ENCODE measurements at regions not wholly inside any gene's neighbourhood (a gene's known extent, or its start where the extent isn't known, plus 50 kb on each side); places are given as distances from the start of the nearest gene placed in this dataset.
A peak's percentile ranks its signal among the peaks of the same experiment; 100 is the strongest.

DNA sequence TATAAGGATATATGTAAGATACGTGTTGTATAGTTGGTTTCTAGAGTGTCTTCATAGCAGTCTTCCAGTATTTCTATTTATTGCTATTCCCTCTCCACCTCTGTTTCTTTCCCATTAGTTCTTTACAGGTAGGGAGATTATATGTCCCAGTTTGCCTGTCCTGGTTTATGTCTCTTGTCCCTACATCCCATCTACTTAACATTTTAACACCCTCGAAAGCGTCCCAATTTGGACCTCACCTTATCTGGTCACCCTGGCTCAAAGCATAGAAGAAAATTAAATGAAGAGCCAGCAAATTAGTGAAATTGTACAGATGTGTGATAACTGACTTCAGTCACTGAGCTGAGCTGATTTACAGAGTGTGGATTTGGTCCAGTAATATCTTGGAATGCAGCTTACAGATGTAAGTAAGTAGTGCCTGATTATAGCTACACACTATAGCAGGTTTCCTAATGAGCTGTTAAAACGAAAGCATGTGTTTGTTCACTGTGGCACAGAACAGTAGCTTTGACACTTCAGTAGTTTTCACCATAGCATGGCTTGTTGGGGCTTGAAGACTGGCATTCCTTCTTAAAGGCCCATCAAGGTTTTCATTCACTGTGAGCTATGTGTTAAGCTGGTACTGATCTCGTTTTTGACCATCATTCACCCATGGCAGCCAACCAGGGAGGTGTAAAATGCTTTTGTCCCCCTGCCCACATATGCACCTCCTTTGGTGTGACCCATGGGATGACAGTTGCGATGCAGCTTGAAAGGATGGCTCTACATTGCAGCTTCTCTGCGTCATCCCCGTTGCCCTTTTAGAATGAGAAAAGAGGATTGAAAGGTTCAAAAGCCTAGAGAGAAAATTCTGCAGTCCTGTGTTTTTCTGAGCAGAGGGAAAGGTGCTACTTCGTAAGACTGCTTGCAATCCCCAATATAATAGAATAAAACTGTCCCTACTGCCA is 192.1 kb upstream of the DMRT1 start:
- Histone ChIP-seq H3K27ac (ENCODE audit: insufficient read depth, low read length) (no peak overlapping the region), H3K14ac (replicated peaks; ENCODE audit: low read depth, low read length) (0 out of 2 replicates have a peak overlapping the region, but pooled peaks have one; percentile 19), H3K9ac (ENCODE audit: low read depth, low read length) (no peak overlapping the region), H2AK9ac (replicated peaks; ENCODE audit: low read depth, low read length, poor library complexity) (peak overlapping the region; percentile 86), H2BK20ac (ENCODE audit: low read depth, low read length) (no peak overlapping the region), H3K36me3 (ENCODE audit: control insufficient read depth, insufficient read depth, low read length) (no peaks in the 10 kb centered on the region), H3K27me3 (ENCODE audit: control insufficient read depth, insufficient read depth, low read length) (no peaks in the 10 kb centered on the region), H3K56ac (ENCODE audit: extremely low read depth, insufficient read depth, low read length) (no peak overlapping the region), H3K4me3 (ENCODE audit: insufficient read depth, low read depth, low read length) (no peak overlapping the region), H3K9me3 (ENCODE audit: control insufficient read depth, insufficient read depth, low read length) (no peaks in the 10 kb centered on the region), H4K91ac (ENCODE audit: insufficient read depth, low read depth, low read length) (no peak overlapping the region), H3K18ac (ENCODE audit: low read depth, low read length) (no peak overlapping the region; the same call in 1 of the 2 replicates), H4K8ac (ENCODE audit: low read depth in 2 of 2, low read length in 2 of 2) (peak overlapping the region in 1 of 2 experiments; percentile 61; a peak in 2 of 4 replicates), H3K4me2 (ENCODE audit: low read depth, low read length) (peak overlapping the region; percentile 91; the same call in 1 of the 2 replicates), H3K4ac (ENCODE audit: low read depth, low read length) (no peak overlapping the region), H4K20me1 (ENCODE audit: insufficient read depth, low read length) (no peaks in the 10 kb centered on the region), H2AK5ac (ENCODE audit: low read depth, low read length) (no peak overlapping the region; the same call in 1 of the 2 replicates), H4K5ac (ENCODE audit: low read depth, low read length) (no peak overlapping the region), H2BK120ac (ENCODE audit: low read depth, low read length) (no peak overlapping the region), H3K23ac (ENCODE audit: low read depth, low read length) (peak overlapping the region; percentile 41), H3K9me1 (ENCODE audit: insufficient read depth, low read length) (peaks cover 3% of the 10 kb centered on the region), H3K79me1 (ENCODE audit: low read depth in 1 of 2, low read length in 2 of 2) (no peaks in the 10 kb centered on the region), H3K4me1 (ENCODE audit: control insufficient read depth, insufficient read depth, low read length) (0 out of 2 replicates have a peak, but pooled peaks cover 2% of the 10 kb centered on the region), H2BK15ac (ENCODE audit: low read depth, low read length) (no peak overlapping the region), H2BK5ac (ENCODE audit: low read depth, low read length, poor library complexity, severe bottlenecking) (no peak overlapping the region), H2AFZ (replicated peaks; ENCODE audit: low read length, poor library complexity) (peak overlapping the region; percentile 78)
- in situ Hi-C loops (cut with MboI; ENCODE audit: low sequenced_read_pairs): no loop called here
- DNase-seq: no peak
- WGBS, 2 experiments (ENCODE audit: extremely low coverage in 2 of 2, insufficient read length in 1 of 2): no CpG with 5 or more reads among the region's 9 CpGs
- no peak for TF ChIP-seq BHLHE40 (IDR thresholded peaks at IDR 0.05; ENCODE audit: low read depth, low read length)
- TF ChIP-seq RFX5 (IDR thresholded peaks at IDR 0.05; ENCODE audit: low read depth, low read length): no peak
- TF ChIP-seq, protein P1, sequence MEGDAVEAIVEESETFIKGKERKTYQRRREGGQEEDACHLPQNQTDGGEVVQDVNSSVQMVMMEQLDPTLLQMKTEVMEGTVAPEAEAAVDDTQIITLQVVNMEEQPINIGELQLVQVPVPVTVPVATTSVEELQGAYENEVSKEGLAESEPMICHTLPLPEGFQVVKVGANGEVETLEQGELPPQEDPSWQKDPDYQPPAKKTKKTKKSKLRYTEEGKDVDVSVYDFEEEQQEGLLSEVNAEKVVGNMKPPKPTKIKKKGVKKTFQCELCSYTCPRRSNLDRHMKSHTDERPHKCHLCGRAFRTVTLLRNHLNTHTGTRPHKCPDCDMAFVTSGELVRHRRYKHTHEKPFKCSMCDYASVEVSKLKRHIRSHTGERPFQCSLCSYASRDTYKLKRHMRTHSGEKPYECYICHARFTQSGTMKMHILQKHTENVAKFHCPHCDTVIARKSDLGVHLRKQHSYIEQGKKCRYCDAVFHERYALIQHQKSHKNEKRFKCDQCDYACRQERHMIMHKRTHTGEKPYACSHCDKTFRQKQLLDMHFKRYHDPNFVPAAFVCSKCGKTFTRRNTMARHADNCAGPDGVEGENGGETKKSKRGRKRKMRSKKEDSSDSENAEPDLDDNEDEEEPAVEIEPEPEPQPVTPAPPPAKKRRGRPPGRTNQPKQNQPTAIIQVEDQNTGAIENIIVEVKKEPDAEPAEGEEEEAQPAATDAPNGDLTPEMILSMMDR (conservative IDR thresholded peaks at IDR 0.05; ENCODE audit: low read depth, low read length): no peak
- no peak for TF ChIP-seq CEBPB (IDR thresholded peaks at IDR 0.05; ENCODE audit: low read depth, low read length)
- ChIA-PET CTCF (interaction anchor here (1.3 kb wide), 1 partner anchor 8 kb away, joined by 3 read pairs; no protein-coding TSS in a partner anchor), POLR2A (ENCODE audit: unreplicated experiment) (no interaction called here)
- dilution Hi-C loops (cut with HindIII; ENCODE audit: low sequenced_read_pairs, unreplicated experiment): no loop called here
- intact Hi-C loops (cut with micrococcal nuclease): no loop called here
- ATAC-seq (ENCODE audit: low read depth): no peak; the same call in 1 of the 2 replicates
- no TSS peak for BruUV-seq (replicated peaks)

Data from IMR-90 (cell line).